HepG2 (cell line): ENCODE measurements at regions not wholly inside any gene's neighbourhood (a gene's known extent, or its start where the extent isn't known, plus 50 kb on each side); places are given as distances from the start of the nearest gene placed in this dataset.

Source experiments
- KLF12 ChIP-seq: sonication (generic); formaldehyde crosslinking; IDR thresholded peaks from 2 replicates; pipeline ENCODE4 v1.4.0; 2020; ENCODE audit warnings: missing genetic modification reagents, borderline replicate concordance
- MED8 ChIP-seq: sonication (generic); formaldehyde crosslinking; IDR thresholded peaks from 2 replicates; pipeline ENCODE4 v1.8.1; 2023; ENCODE audit warnings: mild to moderate bottlenecking, missing genetic modification reagents; ENCODE audit not compliant: insufficient replicate concordance
- MXI1 ChIP-seq: IDR thresholded peaks from 3 replicates; pipeline ENCODE4 v1.6.1; 2012; ENCODE audit warnings: low read depth, low read length, inconsistent platforms, borderline replicate concordance
- NCOA5 ChIP-seq: sonication (generic); formaldehyde crosslinking; IDR thresholded peaks from 2 replicates; pipeline ENCODE4 v1.4.0; 2020; ENCODE audit warnings: missing genetic modification reagents
- NR3C1 ChIP-seq: sonication (generic); formaldehyde crosslinking; IDR thresholded peaks from 2 replicates; pipeline ENCODE4 v1.4.0; 2020; ENCODE audit warnings: missing genetic modification reagents
- RFX5 ChIP-seq: IDR thresholded peaks from 2 replicates; pipeline ENCODE4 v1.6.1; 2011; ENCODE audit warnings: low read depth, low read length, improper control_type of control experiment
- SRF ChIP-seq: IDR thresholded peaks from 2 replicates; pipeline ENCODE4 v1.6.1; 2011; ENCODE audit warnings: mild to moderate bottlenecking, low read depth, low read length, moderate library complexity
- ZNF558 ChIP-seq: sonication (generic); formaldehyde crosslinking; IDR thresholded peaks from 2 replicates; pipeline ENCODE4 v1.9.0; 2022; ENCODE audit warnings: mild to moderate bottlenecking, missing genetic modification reagents, borderline replicate concordance
- ZNF720 ChIP-seq: sonication (generic); formaldehyde crosslinking; IDR thresholded peaks from 2 replicates; pipeline ENCODE4 v1.4.0; 2020; ENCODE audit warnings: missing genetic modification reagents
- TF ChIP-seq, protein P1 (sequence below): sonication (generic); formaldehyde crosslinking; IDR thresholded peaks from 2 replicates; pipeline ENCODE4 v1.8.1; 2023; ENCODE audit warnings: missing genetic modification reagents, mild to moderate bottlenecking, borderline replicate concordance
- TF ChIP-seq, protein P2 (sequence below): sonication (generic); formaldehyde crosslinking; IDR thresholded peaks from 2 replicates; pipeline ENCODE4 v1.4.0; 2020; ENCODE audit warnings: missing genetic modification reagents
- TF ChIP-seq, protein P3 (sequence below): fragments of 450-650 bp; IDR thresholded peaks from 2 replicates; pipeline ENCODE4 v1.6.1; 2017; ENCODE audit warnings: mild to moderate bottlenecking
- TF ChIP-seq, protein P4 (sequence below): sonication (generic); formaldehyde crosslinking; IDR thresholded peaks from 2 replicates; pipeline ENCODE4 v1.4.0; 2020; ENCODE audit warnings: mild to moderate bottlenecking, missing genetic modification reagents, borderline replicate concordance
- TF ChIP-seq, protein P5 (sequence below), 2 experiments: fragments of 450-650 bp in 1 of 2; sonication (generic) in 1 of 2; formaldehyde crosslinking in 1 of 2; IDR thresholded peaks; 2 replicates each; pipeline versions ENCODE4 v1.6.1 to v1.8.0; 2016 to 2022; ENCODE audit warnings: antibody characterized with exemption in 1 of 2, mild to moderate bottlenecking in 1 of 2, missing genetic modification reagents in 1 of 2

DNA sequence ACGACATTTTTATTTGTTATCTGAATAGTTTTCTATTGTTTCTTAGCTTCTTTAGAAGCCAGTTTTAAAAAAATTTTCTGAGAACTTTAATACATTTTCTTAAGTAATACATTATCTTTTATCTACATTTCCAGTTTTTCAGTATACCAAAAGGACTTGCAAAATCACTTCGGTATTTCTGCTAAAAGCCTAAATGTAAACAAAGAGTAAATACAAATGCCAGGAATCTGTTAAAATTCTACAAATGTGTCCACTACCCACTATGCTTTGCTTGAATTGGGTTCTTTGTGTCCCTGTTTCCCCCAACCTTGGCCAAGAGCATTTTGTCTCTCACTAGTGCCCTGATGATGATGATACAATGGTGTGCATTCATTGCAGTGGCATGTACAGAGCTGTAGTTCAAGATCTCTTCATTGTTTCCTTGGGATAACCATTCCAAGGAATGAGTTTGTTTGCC, 611.2 kb downstream of the NR2F1-AS1 start (continued):
- TF ChIP-seq, protein P1, sequence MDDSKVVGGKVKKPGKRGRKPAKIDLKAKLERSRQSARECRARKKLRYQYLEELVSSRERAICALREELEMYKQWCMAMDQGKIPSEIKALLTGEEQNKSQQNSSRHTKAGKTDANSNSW (CRISPR knock-in tag), result no peak
- no peak for TF ChIP-seq SRF
- TF ChIP-seq RFX5, result no peak
- TF ChIP-seq NR3C1 (CRISPR knock-in tag), result no peak
- TF ChIP-seq MXI1, result no peak
- peak; percentile 70 for TF ChIP-seq MED8 (CRISPR knock-in tag)
- TF ChIP-seq, protein P2, sequence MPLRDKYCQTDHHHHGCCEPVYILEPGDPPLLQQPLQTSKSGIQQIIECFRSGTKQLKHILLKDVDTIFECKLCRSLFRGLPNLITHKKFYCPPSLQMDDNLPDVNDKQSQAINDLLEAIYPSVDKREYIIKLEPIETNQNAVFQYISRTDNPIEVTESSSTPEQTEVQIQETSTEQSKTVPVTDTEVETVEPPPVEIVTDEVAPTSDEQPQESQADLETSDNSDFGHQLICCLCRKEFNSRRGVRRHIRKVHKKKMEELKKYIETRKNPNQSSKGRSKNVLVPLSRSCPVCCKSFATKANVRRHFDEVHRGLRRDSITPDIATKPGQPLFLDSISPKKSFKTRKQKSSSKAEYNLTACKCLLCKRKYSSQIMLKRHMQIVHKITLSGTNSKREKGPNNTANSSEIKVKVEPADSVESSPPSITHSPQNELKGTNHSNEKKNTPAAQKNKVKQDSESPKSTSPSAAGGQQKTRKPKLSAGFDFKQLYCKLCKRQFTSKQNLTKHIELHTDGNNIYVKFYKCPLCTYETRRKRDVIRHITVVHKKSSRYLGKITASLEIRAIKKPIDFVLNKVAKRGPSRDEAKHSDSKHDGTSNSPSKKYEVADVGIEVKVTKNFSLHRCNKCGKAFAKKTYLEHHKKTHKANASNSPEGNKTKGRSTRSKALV (CRISPR knock-in tag), result no peak
- no peak for TF ChIP-seq ZNF558 (CRISPR knock-in tag)
- TF ChIP-seq, protein P3, sequence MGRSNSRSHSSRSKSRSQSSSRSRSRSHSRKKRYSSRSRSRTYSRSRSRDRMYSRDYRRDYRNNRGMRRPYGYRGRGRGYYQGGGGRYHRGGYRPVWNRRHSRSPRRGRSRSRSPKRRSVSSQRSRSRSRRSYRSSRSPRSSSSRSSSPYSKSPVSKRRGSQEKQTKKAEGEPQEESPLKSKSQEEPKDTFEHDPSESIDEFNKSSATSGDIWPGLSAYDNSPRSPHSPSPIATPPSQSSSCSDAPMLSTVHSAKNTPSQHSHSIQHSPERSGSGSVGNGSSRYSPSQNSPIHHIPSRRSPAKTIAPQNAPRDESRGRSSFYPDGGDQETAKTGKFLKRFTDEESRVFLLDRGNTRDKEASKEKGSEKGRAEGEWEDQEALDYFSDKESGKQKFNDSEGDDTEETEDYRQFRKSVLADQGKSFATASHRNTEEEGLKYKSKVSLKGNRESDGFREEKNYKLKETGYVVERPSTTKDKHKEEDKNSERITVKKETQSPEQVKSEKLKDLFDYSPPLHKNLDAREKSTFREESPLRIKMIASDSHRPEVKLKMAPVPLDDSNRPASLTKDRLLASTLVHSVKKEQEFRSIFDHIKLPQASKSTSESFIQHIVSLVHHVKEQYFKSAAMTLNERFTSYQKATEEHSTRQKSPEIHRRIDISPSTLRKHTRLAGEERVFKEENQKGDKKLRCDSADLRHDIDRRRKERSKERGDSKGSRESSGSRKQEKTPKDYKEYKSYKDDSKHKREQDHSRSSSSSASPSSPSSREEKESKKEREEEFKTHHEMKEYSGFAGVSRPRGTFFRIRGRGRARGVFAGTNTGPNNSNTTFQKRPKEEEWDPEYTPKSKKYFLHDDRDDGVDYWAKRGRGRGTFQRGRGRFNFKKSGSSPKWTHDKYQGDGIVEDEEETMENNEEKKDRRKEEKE, result no peak
- TF ChIP-seq, protein P4, sequence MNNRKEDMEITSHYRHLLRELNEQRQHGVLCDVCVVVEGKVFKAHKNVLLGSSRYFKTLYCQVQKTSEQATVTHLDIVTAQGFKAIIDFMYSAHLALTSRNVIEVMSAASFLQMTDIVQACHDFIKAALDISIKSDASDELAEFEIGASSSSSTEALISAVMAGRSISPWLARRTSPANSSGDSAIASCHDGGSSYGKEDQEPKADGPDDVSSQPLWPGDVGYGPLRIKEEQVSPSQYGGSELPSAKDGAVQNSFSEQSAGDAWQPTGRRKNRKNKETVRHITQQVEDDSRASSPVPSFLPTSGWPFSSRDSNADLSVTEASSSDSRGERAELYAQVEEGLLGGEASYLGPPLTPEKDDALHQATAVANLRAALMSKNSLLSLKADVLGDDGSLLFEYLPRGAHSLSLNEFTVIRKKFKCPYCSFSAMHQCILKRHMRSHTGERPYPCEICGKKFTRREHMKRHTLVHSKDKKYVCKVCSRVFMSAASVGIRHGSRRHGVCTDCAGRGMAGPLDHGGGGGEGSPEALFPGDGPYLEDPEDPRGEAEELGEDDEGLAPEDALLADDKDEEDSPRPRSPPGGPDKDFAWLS (CRISPR knock-in tag), result no peak
- TF ChIP-seq ZNF720 (CRISPR knock-in tag), result no peak
- TF ChIP-seq, protein P5, sequence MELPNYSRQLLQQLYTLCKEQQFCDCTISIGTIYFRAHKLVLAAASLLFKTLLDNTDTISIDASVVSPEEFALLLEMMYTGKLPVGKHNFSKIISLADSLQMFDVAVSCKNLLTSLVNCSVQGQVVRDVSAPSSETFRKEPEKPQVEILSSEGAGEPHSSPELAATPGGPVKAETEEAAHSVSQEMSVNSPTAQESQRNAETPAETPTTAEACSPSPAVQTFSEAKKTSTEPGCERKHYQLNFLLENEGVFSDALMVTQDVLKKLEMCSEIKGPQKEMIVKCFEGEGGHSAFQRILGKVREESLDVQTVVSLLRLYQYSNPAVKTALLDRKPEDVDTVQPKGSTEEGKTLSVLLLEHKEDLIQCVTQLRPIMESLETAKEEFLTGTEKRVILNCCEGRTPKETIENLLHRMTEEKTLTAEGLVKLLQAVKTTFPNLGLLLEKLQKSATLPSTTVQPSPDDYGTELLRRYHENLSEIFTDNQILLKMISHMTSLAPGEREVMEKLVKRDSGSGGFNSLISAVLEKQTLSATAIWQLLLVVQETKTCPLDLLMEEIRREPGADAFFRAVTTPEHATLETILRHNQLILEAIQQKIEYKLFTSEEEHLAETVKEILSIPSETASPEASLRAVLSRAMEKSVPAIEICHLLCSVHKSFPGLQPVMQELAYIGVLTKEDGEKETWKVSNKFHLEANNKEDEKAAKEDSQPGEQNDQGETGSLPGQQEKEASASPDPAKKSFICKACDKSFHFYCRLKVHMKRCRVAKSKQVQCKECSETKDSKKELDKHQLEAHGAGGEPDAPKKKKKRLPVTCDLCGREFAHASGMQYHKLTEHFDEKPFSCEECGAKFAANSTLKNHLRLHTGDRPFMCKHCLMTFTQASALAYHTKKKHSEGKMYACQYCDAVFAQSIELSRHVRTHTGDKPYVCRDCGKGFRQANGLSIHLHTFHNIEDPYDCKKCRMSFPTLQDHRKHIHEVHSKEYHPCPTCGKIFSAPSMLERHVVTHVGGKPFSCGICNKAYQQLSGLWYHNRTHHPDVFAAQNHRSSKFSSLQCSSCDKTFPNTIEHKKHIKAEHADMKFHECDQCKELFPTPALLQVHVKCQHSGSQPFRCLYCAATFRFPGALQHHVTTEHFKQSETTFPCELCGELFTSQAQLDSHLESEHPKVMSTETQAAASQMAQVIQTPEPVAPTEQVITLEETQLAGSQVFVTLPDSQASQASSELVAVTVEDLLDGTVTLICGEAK (IDR thresholded peaks at IDR 0.05), result no peak
- TF ChIP-seq, protein P5 (CRISPR knock-in tag; IDR thresholded peaks at IDR 0.05), result no peak; the same call in 1 of the 2 replicates
- no peak for TF ChIP-seq NCOA5
- no peak for TF ChIP-seq KLF12 (CRISPR knock-in tag)
